Bronchial epithelial cell (primary cell): ENCODE measurements at regions not wholly inside any gene's neighbourhood (a gene's known extent, or its start where the extent isn't known, plus 50 kb on each side); places are given as distances from the start of the nearest gene placed in this dataset.

Experiments
- DNase-seq: peaks from one replicate; pipeline ENCODE4 v3.0.0-alpha.2; 2010; ENCODE audit warnings: low read depth
- FAIRE-seq: peaks from 2 replicates; lab custom pipeline; 2011; peaks lifted over from hg19 to GRCh38; lab: Jason Lieb, UNC
- H3K27me3 ChIP-seq: 2 replicates; pipeline ENCODE4 v1.5.1; 2011; ENCODE audit warnings: low read length; ENCODE audit not compliant: control insufficient read depth, insufficient read depth
- H3K36me3 ChIP-seq: 2 replicates; pipeline ENCODE4 v1.5.1; 2011; ENCODE audit warnings: low read length; ENCODE audit not compliant: control insufficient read depth, insufficient read depth
- H3K4me3 ChIP-seq: 2 replicates; pipeline ENCODE4 v1.5.1; 2011; ENCODE audit warnings: mild to moderate bottlenecking, low read depth, low read length, control low read depth
- TF ChIP-seq, protein P1 (sequence below): IDR thresholded peaks from 2 replicates; pipeline ENCODE4 v1.5.1; 2011; ENCODE audit warnings: mild to moderate bottlenecking, moderate library complexity, low read length, control low read depth, inconsistent platforms; ENCODE audit not compliant: insufficient read depth, severe bottlenecking

DNA sequence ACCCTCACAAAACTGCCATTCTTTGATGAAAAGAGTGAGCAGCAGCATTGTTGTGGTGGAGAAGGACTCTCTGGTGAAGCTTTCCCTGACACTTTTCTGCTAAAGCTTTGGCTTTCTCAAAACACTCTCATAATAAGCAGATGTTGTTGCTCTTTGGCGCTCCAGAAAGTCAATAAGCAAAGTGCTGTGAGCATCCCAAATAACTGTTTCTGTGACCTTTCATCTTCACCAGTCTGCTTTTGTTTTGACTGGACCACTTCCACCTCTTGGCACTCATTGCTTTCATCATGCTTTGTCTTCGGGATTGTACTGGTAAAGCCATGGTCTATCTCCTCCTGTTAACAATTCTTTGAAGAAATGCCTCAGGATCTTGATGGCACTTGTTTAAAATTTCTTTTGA, 424.7 kb upstream of the TMPO start:
- FAIRE-seq: peak; percentile 7

DNA sequence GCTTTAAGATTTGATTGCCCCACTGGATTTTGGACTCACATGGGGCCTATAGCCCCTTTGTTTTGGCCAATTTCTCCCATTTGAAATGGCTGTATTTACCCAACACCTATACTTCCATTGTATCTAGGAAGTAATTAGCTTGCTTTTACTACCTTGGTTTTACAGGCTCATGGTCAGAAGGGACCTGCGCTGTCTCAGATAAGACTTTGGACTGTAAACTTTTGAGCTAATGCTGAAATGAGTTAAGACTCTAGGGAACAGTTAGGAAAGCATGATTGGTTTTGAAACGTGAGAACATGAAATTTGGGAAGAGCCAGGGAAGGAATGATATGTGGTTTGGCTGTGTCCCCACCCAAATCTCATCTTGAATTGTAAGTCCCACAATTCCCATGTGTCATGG, 419.0 kb upstream of the TMPO start:
- no peak overlapping the region for H3K4me3 ChIP-seq
- no peaks in the 10 kb centered on the region for H3K36me3 ChIP-seq
- DNase-seq (no peak), FAIRE-seq (no peak)
- no peaks in the 10 kb centered on the region for H3K27me3 ChIP-seq
- TF ChIP-seq, protein P1, sequence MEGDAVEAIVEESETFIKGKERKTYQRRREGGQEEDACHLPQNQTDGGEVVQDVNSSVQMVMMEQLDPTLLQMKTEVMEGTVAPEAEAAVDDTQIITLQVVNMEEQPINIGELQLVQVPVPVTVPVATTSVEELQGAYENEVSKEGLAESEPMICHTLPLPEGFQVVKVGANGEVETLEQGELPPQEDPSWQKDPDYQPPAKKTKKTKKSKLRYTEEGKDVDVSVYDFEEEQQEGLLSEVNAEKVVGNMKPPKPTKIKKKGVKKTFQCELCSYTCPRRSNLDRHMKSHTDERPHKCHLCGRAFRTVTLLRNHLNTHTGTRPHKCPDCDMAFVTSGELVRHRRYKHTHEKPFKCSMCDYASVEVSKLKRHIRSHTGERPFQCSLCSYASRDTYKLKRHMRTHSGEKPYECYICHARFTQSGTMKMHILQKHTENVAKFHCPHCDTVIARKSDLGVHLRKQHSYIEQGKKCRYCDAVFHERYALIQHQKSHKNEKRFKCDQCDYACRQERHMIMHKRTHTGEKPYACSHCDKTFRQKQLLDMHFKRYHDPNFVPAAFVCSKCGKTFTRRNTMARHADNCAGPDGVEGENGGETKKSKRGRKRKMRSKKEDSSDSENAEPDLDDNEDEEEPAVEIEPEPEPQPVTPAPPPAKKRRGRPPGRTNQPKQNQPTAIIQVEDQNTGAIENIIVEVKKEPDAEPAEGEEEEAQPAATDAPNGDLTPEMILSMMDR: no peak

More for the DNA sequence above, 424.7 kb upstream of the TMPO start:
- Histone ChIP-seq H3K36me3 (no peaks in the 10 kb centered on the region), H3K27me3 (no peaks in the 10 kb centered on the region), H3K4me3 (no peak overlapping the region)
- DNase-seq: no peak
- TF ChIP-seq, protein P1: no peak

GRCh38 chr12:98106031-98106683, 409.2 kb upstream of the TMPO start:
- Histone ChIP-seq H3K27me3 (no peaks in the 10 kb centered on the region), H3K4me3 (no peak overlapping the region), H3K36me3 (no peaks in the 10 kb centered on the region)
- TF ChIP-seq, protein P1: no peak
- no peak for DNase-seq
- FAIRE-seq: no peak

- TF ChIP-seq, protein P1: no peak
- FAIRE-seq (no peak), DNase-seq (no peak)
- Histone ChIP-seq H3K27me3 (no peaks in the 10 kb centered on the region), H3K36me3 (no peaks in the 10 kb centered on the region), H3K4me3 (no peak overlapping the region)
Measured at GRCh38 chr12:98109266-98109665, 406.1 kb upstream of the TMPO start.

GRCh38 chr12:98110536-98110935, 404.9 kb upstream of the TMPO start:
- Histone ChIP-seq H3K27me3 (no peaks in the 10 kb centered on the region), H3K36me3 (no peaks in the 10 kb centered on the region), H3K4me3 (no peak overlapping the region)
- TF ChIP-seq, protein P1: no peak
- DNase-seq (no peak), FAIRE-seq (no peak)

DNA sequence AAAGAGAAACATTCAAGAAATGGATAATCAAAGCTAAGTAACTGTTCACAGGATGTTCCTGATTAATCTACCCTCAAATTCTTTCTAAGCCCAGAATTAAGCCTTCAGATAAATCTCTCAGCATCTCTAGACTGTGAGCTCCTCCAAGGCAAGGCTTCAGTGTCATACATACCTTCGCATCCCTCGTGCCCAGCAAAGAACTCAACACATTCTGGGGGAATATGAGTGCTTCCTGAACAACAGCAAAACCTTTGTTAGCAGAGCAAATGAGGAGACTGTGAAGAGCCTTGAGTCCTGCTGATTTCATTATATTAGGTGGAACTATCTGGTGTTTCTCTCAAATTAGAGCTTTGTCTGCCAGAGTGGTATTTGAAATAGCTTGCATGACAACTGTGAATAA, 401.8 kb upstream of the TMPO start:
- Histone ChIP-seq H3K27me3 (no peaks in the 10 kb centered on the region), H3K4me3 (no peak overlapping the region), H3K36me3 (no peaks in the 10 kb centered on the region)
- FAIRE-seq: no peak
- TF ChIP-seq, protein P1: no peak
- no peak for DNase-seq
